ENCODE measurements at regions not wholly inside any gene's neighbourhood (a gene's known extent, or its start where the extent isn't known, plus 50 kb on each side); places are given as distances from the start of the nearest gene placed in this dataset.

DNA sequence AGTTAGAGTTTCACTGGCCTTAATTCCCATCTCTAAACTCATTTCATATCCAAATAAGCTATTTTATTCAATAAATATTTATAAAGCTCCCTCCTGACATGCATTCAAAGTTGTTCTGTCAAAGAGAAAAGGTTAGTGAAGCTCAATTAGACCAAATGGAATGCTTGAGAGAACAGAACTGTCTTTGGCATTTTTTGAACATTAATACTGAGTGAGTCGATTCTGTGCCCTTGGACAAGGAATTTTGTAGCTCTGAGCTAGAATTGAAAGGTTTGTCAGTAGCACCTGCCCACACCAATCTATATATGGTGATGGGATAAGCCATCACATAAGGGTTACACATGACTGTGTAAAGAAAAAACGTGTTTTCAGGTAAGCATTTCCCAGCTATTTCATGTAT is 631.2 kb upstream of the CCNG1 start:
- no peak overlapping the region for H2AK5ac ChIP-seq (ENCODE audit: insufficient read length, low read length)
- H3K56ac ChIP-seq (ENCODE audit: insufficient read length, low read depth, low read length), result no peak overlapping the region
- no peak overlapping the region for H3K27ac ChIP-seq (ENCODE audit: insufficient read length, low read depth, low read length)
- H3K9me3 ChIP-seq (ENCODE audit: control insufficient read depth, low read depth, low read length), result no peaks in the 10 kb centered on the region
- Mint-ChIP-seq H3K36me3 (ENCODE audit: insufficient read depth in 1 of 3, low read depth in 3 of 3) (no peaks in the 10 kb centered on the region; a peak in 1 of 7 replicates), H3K4me3 (no peak overlapping the region), H3K4me1 (peaks cover 34 to 35% of the 10 kb centered on the region in 2 experiments), H3K27ac (no peak overlapping the region), H3K9me3 (peaks cover 0 to 3% of the 10 kb centered on the region in 2 experiments; a peak in 1 of 5 replicates), H3K27me3 (ENCODE audit: low read depth) (no peaks in the 10 kb centered on the region)
- no peaks in the 10 kb centered on the region for H3K23me2 ChIP-seq (ENCODE audit: insufficient read length, low read depth, low read length, poor library complexity, severe bottlenecking)
- no peaks in the 10 kb centered on the region for H3K27me3 ChIP-seq (ENCODE audit: insufficient read depth, low read length)
- no peaks in the 10 kb centered on the region for H3K79me2 ChIP-seq (ENCODE audit: insufficient read depth, low read length)
- no peak overlapping the region for H2BK15ac ChIP-seq (ENCODE audit: low read depth, low read length)
- H4K20me1 ChIP-seq (ENCODE audit: control insufficient read depth, insufficient read depth, insufficient read length), result no peaks in the 10 kb centered on the region
- no peak overlapping the region for H3K14ac ChIP-seq (ENCODE audit: insufficient read depth, low read length)
- H3K9ac ChIP-seq (ENCODE audit: extremely low read depth, insufficient read length, low read length), result no peak overlapping the region
- no peak overlapping the region for H2BK5ac ChIP-seq (ENCODE audit: insufficient read length, low read length)
- no peak overlapping the region for H4K5ac ChIP-seq (ENCODE audit: insufficient read length, low read depth, low read length)
- no peak overlapping the region for H3T11ph ChIP-seq (ENCODE audit: low read length)
- no peak overlapping the region for H3K4ac ChIP-seq (ENCODE audit: low read depth, low read length)
- DNase-seq, result no peak
- H4K91ac ChIP-seq (ENCODE audit: insufficient read length, low read depth, low read length), result no peak overlapping the region
- no peak overlapping the region for H2BK20ac ChIP-seq (ENCODE audit: low read depth, low read length, poor library complexity, severe bottlenecking)
- H4K8ac ChIP-seq (replicated peaks; ENCODE audit: insufficient read length, low read depth, low read length), result no peak overlapping the region
- H3K4me1 ChIP-seq (ENCODE audit: insufficient read depth, low read length), result peaks cover 2% of the 10 kb centered on the region; the same call in 1 of the 2 replicates
- no CpG with 5 or more reads among the region's 2 CpGs for WGBS (ENCODE audit: extremely low coverage, insufficient read length, low lambda C conversion rate)
- H3K18ac ChIP-seq (ENCODE audit: insufficient read length, low read depth, low read length), result no peak overlapping the region
- H2BK120ac ChIP-seq (ENCODE audit: low read depth, low read length, poor library complexity, severe bottlenecking), result no peak overlapping the region
- H2BK12ac ChIP-seq (ENCODE audit: insufficient read length, low read depth, low read length), result no peak overlapping the region
- no peak overlapping the region for H2AFZ ChIP-seq (ENCODE audit: low read length)
- H3K4me2 ChIP-seq (ENCODE audit: insufficient read depth, insufficient read length, low read length), result no peak overlapping the region
- no peaks in the 10 kb centered on the region for H3K79me1 ChIP-seq (ENCODE audit: insufficient read depth, low read depth, low read length, poor library complexity, severe bottlenecking)
- no peak overlapping the region for H3K23ac ChIP-seq (ENCODE audit: insufficient read length, low read depth, low read length)
- TF ChIP-seq, protein P1, sequence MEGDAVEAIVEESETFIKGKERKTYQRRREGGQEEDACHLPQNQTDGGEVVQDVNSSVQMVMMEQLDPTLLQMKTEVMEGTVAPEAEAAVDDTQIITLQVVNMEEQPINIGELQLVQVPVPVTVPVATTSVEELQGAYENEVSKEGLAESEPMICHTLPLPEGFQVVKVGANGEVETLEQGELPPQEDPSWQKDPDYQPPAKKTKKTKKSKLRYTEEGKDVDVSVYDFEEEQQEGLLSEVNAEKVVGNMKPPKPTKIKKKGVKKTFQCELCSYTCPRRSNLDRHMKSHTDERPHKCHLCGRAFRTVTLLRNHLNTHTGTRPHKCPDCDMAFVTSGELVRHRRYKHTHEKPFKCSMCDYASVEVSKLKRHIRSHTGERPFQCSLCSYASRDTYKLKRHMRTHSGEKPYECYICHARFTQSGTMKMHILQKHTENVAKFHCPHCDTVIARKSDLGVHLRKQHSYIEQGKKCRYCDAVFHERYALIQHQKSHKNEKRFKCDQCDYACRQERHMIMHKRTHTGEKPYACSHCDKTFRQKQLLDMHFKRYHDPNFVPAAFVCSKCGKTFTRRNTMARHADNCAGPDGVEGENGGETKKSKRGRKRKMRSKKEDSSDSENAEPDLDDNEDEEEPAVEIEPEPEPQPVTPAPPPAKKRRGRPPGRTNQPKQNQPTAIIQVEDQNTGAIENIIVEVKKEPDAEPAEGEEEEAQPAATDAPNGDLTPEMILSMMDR (conservative IDR thresholded peaks at IDR 0.05), result no peak
